AG04450 (cell line): ENCODE measurements at regions not wholly inside any gene's neighbourhood (a gene's known extent, or its start where the extent isn't known, plus 50 kb on each side); places are given as distances from the start of the nearest gene placed in this dataset.

ENCODE experiments used
- CTCF ChIA-PET: fragments of 300-600, 350-600 bp; formaldehyde crosslinking; extraction: SDS; loops from one replicate; lab custom pipeline; 2022; ENCODE audit warnings: antibody characterized with exemption, inconsistent platforms; lab: Charles Lee
- POLR2A ChIA-PET: fragments of 350-600 bp; formaldehyde crosslinking; extraction: SDS; loops from one replicate; lab custom pipeline; 2021; ENCODE audit warnings: antibody characterized with exemption, inconsistent platforms; lab: Yijun Ruan, JAX
- DNase-seq: peaks from one replicate; pipeline ENCODE4 v3.0.0-alpha.2; 2011; ENCODE audit warnings: low read depth, low spot score
- H3K27ac ChIP-seq: one replicate; pipeline ENCODE4 v1.5.1; 2012; ENCODE audit warnings: low read depth, low read length, control low read depth
- H3K27me3 ChIP-seq: one replicate; pipeline ENCODE4 v1.6.0; 2012; ENCODE audit warnings: low read length; ENCODE audit not compliant: control insufficient read depth, insufficient read depth
- H3K4me3 ChIP-seq: 2 replicates; pipeline ENCODE4 v1.5.1; 2011; ENCODE audit warnings: mild to moderate bottlenecking, low read depth, low read length, control low read depth
- H3K9me3 ChIP-seq: 2 replicates; pipeline ENCODE4 v1.5.1; 2012; ENCODE audit warnings: low read length; ENCODE audit not compliant: control insufficient read depth, insufficient read depth
- CTCF ChIP-seq: IDR thresholded peaks from 2 replicates; pipeline ENCODE4 v1.5.1; 2011; ENCODE audit warnings: low read depth, low read length, control low read depth, inconsistent platforms

GRCh38 chr20:51118985-51119527 lies 96.1 kb upstream of the KCNG1 start:
- no peak for TF ChIP-seq CTCF
- ChIA-PET POLR2A (no interaction called here), CTCF (no interaction called here)
- Histone ChIP-seq H3K27me3 (no peaks in the 10 kb centered on the region), H3K4me3 (no peak overlapping the region), H3K9me3 (no peaks in the 10 kb centered on the region), H3K27ac (no peak overlapping the region)
- DNase-seq = no peak

GRCh38 chr20:51118216-51118615 lies 95.3 kb upstream of the KCNG1 start:
- DNase-seq = no peak
- no peak for TF ChIP-seq CTCF
- ChIA-PET POLR2A (interaction anchor here (0.6 kb wide), 1 partner anchor 128 kb away, joined by 8 read pairs; no protein-coding TSS in a partner anchor), CTCF (interaction anchor here (1.9 kb wide), 1 partner anchor 103 kb away, joined by 5 read pairs; no protein-coding TSS in a partner anchor)
- Histone ChIP-seq H3K9me3 (no peaks in the 10 kb centered on the region), H3K27ac (no peak overlapping the region), H3K4me3 (no peak overlapping the region), H3K27me3 (no peaks in the 10 kb centered on the region)

GRCh38 chr20:51116765-51117686 lies 94.1 kb upstream of the KCNG1 start:
- POLR2A ChIA-PET = interaction anchor here (0.6 kb wide), 2 partner anchors 102 to 473 kb away, joined by 3 to 4 read pairs; no protein-coding TSS in a partner anchor
- peak; percentile 8 for DNase-seq
- peak overlapping the region; percentile 34 for H3K4me3 ChIP-seq
- H3K27me3 ChIP-seq = peaks cover 6% of the 10 kb centered on the region
- no peak for TF ChIP-seq CTCF
- CTCF ChIA-PET = interaction anchor here (1.2 to 1.9 kb wide), 2 partner anchors 101 to 478 kb away, joined by 3 to 5 read pairs; no protein-coding TSS in a partner anchor
- H3K27ac ChIP-seq = peak overlapping the region; percentile 21
- H3K9me3 ChIP-seq = no peaks in the 10 kb centered on the region; the same call in 1 of the 2 replicates

GRCh38 chr20:51111290-51111689 lies 88.4 kb upstream of the KCNG1 start:
- Histone ChIP-seq H3K4me3 (no peak overlapping the region), H3K27me3 (peaks cover 33% of the 10 kb centered on the region), H3K27ac (no peak overlapping the region), H3K9me3 (no peaks in the 10 kb centered on the region; the same call in 1 of the 2 replicates)
- no peak for TF ChIP-seq CTCF
- CTCF ChIA-PET = no interaction called here
- DNase-seq = no peak
- POLR2A ChIA-PET = no interaction called here
